Activated CD8-positive, alpha-beta memory T cell treated with anti-CD3 and anti-CD28 coated beads for 48 hours (primary cell): ENCODE measurements at regions not wholly inside any gene's neighbourhood (a gene's known extent, or its start where the extent isn't known, plus 50 kb on each side); places are given as distances from the start of the nearest gene placed in this dataset.

Source experiments
- DNase-seq, 3 experiments: peaks; one replicate each; pipeline ENCODE4 v3.0.0-alpha.2; 2020; ENCODE audit warnings: low read depth in 2 of 3, low spot score in 2 of 3

- DNase-seq: no peak
Measured at GRCh38 chr10:94043431-94043990, 49.8 kb downstream of the PLCE1 start.

- no peak for DNase-seq
Measured at GRCh38 chr10:94046098-94046497, 52.4 kb downstream of the PLCE1 start.

- no peak for DNase-seq
Measured at GRCh38 chr10:94047293-94047692, 53.6 kb downstream of the PLCE1 start.

- no peak for DNase-seq
Measured at GRCh38 chr10:94049911-94050310, 56.2 kb downstream of the PLCE1 start.

- no peak for DNase-seq
Measured at GRCh38 chr10:94052281-94052680, 58.5 kb downstream of the PLCE1 start.

GRCh38 chr10:94052866-94053791 lies 59.4 kb downstream of the PLCE1 start:
- no peak for DNase-seq

GRCh38 chr10:94059178-94059883 lies 65.6 kb downstream of the PLCE1 start:
- no peak for DNase-seq

- DNase-seq: no peak
Measured at GRCh38 chr10:94061026-94061425, 67.3 kb downstream of the PLCE1 start.

GRCh38 chr10:94062611-94063010 lies 68.9 kb downstream of the PLCE1 start:
- DNase-seq: no peak

GRCh38 chr10:94065362-94065761 lies 71.6 kb downstream of the PLCE1 start:
- DNase-seq: no peak

- DNase-seq: no peak
Measured at GRCh38 chr10:94065787-94066186, 72.1 kb downstream of the PLCE1 start.

GRCh38 chr10:94066411-94066810 lies 72.7 kb downstream of the PLCE1 start:
- DNase-seq: no peak

- no peak for DNase-seq
Measured at GRCh38 chr10:94069884-94070283, 76.2 kb downstream of the PLCE1 start.

GRCh38 chr10:94074462-94074861 lies 80.7 kb downstream of the PLCE1 start:
- DNase-seq: no peak

- DNase-seq: no peak
Measured at GRCh38 chr10:94075506-94075905, 81.8 kb downstream of the PLCE1 start.

GRCh38 chr10:94076325-94076841 lies 82.7 kb downstream of the PLCE1 start:
- no peak for DNase-seq

- DNase-seq: no peak
Measured at GRCh38 chr10:94077042-94077441, 83.3 kb downstream of the PLCE1 start.

- no peak for DNase-seq
Measured at GRCh38 chr10:94080108-94080507, 86.4 kb downstream of the PLCE1 start.

- no peak for DNase-seq
Measured at GRCh38 chr10:94083662-94084265, 90.0 kb downstream of the PLCE1 start.

- no peak for DNase-seq
Measured at GRCh38 chr10:94084344-94084743, 90.6 kb downstream of the PLCE1 start.

- DNase-seq: no peak
Measured at GRCh38 chr10:94085288-94085687, 91.6 kb downstream of the PLCE1 start.
